Neural progenitor cell (in vitro differentiated cells): ENCODE measurements at regions not wholly inside any gene's neighbourhood (a gene's known extent, or its start where the extent isn't known, plus 50 kb on each side); places are given as distances from the start of the nearest gene placed in this dataset.

Experiments
- EZH2phosphoT487 ChIP-seq: fragments of 200-600 bp; sonication (generic); IDR thresholded peaks from 2 replicates; pipeline ENCODE4 v1.6.1; 2017; ENCODE audit warnings: antibody characterized with exemption
- TF ChIP-seq, protein P1 (sequence below): fragments of 200-600 bp; sonication (generic); IDR thresholded peaks from 2 replicates; pipeline ENCODE4 v1.5.1; 2017; ENCODE audit warnings: antibody characterized with exemption, mild to moderate bottlenecking

DNA sequence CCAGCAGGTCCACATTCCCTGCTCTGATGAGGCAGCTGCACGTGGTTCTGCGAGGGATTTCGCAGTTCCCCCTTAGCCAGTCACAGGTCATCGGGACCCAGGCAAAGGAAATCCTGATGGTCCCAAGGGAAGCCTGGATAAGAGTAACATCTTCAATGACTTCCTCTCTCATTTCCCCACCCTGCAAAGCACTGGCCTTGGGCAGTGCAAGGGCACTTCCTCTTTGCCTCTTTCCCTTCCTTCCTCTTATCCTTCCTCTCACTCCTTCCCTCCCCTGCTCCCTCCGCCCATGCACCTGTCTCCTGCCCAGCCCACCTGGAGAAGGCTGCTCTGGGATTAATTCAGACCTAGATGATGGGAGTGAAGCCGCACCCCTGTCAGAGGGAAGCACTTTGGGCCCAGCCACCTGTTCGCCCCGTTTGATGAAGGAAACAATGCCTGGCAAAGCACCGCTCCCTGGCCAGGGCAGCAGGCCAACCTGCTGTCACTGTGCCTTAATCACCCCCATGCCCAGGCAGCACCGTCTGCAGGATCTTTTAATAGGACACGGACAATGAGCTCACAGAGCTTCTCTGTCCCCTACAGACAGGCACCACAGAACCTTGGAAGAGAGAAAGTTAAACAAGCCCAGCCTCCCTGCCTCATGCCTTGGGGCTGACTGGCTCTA, 113.5 kb upstream of the PABPC3 start:
- TF ChIP-seq EZH2phosphoT487, result no peak
- TF ChIP-seq, protein P1, sequence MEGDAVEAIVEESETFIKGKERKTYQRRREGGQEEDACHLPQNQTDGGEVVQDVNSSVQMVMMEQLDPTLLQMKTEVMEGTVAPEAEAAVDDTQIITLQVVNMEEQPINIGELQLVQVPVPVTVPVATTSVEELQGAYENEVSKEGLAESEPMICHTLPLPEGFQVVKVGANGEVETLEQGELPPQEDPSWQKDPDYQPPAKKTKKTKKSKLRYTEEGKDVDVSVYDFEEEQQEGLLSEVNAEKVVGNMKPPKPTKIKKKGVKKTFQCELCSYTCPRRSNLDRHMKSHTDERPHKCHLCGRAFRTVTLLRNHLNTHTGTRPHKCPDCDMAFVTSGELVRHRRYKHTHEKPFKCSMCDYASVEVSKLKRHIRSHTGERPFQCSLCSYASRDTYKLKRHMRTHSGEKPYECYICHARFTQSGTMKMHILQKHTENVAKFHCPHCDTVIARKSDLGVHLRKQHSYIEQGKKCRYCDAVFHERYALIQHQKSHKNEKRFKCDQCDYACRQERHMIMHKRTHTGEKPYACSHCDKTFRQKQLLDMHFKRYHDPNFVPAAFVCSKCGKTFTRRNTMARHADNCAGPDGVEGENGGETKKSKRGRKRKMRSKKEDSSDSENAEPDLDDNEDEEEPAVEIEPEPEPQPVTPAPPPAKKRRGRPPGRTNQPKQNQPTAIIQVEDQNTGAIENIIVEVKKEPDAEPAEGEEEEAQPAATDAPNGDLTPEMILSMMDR, result no peak
